Thyroid gland (tissue), 4 donors: ENCODE measurements at regions not wholly inside any gene's neighbourhood (a gene's known extent, or its start where the extent isn't known, plus 50 kb on each side); places are given as distances from the start of the nearest gene placed in this dataset.

Experiments used
- POLR2A ChIP-seq, 2 donors: fragments of 450-650 bp; IDR thresholded peaks; one replicate each; pipeline ENCODE4 v1.6.1; 2017; ENCODE audit warnings: antibody characterized with exemption in 2 of 2, mild to moderate bottlenecking in 2 of 2, moderate library complexity in 1 of 2
- TF ChIP-seq, protein P1 (sequence below), 6 experiments: fragments of 200-600 bp in 3 of 6; fragments of 450-650 bp in 3 of 6; sonication (generic) in 3 of 6; IDR thresholded peaks; one replicate each; pipeline ENCODE4 v1.5.1; 2016 to 2019; ENCODE audit warnings: antibody characterized with exemption in 6 of 6, mild to moderate bottlenecking in 2 of 6, inconsistent platforms in 1 of 6, moderate library complexity in 1 of 6

DNA sequence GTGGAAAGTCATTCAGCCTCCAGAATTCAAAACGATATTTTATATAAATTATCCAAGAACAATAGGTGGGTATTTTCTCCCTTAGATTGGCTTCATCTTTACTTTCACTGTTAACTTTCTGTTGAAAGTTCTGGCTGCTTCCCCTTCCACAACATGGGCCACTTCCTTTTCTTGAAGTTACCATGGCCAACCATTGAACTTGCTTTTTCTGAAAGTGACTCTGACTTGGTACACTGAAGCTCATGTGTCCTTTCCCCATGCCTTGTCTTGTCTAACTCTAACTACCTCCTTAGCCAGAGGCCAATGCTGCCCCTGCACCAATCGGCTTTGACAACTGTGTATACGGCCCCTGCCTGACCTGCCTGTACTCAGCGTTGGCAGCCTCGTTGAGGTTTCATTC, 225.2 kb downstream of the FAT3 start:
- TF ChIP-seq, protein P1, sequence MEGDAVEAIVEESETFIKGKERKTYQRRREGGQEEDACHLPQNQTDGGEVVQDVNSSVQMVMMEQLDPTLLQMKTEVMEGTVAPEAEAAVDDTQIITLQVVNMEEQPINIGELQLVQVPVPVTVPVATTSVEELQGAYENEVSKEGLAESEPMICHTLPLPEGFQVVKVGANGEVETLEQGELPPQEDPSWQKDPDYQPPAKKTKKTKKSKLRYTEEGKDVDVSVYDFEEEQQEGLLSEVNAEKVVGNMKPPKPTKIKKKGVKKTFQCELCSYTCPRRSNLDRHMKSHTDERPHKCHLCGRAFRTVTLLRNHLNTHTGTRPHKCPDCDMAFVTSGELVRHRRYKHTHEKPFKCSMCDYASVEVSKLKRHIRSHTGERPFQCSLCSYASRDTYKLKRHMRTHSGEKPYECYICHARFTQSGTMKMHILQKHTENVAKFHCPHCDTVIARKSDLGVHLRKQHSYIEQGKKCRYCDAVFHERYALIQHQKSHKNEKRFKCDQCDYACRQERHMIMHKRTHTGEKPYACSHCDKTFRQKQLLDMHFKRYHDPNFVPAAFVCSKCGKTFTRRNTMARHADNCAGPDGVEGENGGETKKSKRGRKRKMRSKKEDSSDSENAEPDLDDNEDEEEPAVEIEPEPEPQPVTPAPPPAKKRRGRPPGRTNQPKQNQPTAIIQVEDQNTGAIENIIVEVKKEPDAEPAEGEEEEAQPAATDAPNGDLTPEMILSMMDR (IDR thresholded peaks at IDR 0.05): no peak
- TF ChIP-seq POLR2A (IDR thresholded peaks at IDR 0.05): no peak
